ENCODE measurements at regions not wholly inside any gene's neighbourhood (a gene's known extent, or its start where the extent isn't known, plus 50 kb on each side); places are given as distances from the start of the nearest gene placed in this dataset.

DNA sequence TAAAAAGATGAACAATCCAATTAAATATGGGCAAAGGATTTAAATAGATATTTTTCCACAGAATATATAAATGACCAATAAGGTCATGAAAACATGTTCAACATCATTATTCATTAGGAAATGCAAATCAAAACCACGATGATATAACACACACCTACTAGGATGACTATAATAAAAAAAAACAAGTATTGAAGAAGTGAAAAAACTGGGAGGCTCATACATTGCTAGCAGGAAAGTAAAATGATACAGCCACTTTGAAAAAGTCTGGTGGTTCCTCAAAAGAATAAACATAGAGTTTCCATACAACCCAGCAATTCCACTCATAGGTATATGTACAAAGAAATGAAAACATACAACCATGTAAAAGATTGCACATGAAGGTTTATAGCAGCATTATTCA is 75.7 kb upstream of the RAB4A start:
- TF ChIP-seq, protein P1, sequence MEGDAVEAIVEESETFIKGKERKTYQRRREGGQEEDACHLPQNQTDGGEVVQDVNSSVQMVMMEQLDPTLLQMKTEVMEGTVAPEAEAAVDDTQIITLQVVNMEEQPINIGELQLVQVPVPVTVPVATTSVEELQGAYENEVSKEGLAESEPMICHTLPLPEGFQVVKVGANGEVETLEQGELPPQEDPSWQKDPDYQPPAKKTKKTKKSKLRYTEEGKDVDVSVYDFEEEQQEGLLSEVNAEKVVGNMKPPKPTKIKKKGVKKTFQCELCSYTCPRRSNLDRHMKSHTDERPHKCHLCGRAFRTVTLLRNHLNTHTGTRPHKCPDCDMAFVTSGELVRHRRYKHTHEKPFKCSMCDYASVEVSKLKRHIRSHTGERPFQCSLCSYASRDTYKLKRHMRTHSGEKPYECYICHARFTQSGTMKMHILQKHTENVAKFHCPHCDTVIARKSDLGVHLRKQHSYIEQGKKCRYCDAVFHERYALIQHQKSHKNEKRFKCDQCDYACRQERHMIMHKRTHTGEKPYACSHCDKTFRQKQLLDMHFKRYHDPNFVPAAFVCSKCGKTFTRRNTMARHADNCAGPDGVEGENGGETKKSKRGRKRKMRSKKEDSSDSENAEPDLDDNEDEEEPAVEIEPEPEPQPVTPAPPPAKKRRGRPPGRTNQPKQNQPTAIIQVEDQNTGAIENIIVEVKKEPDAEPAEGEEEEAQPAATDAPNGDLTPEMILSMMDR (IDR thresholded peaks at IDR 0.05; ENCODE audit: low read depth, low read length): no peak
- TF ChIP-seq EZH2phosphoT487 (IDR thresholded peaks at IDR 0.05; ENCODE audit: low read depth): no peak

All from OCI-LY3 (cell line).